ENCODE measurements at regions not wholly inside any gene's neighbourhood (a gene's known extent, or its start where the extent isn't known, plus 50 kb on each side); places are given as distances from the start of the nearest gene placed in this dataset.

- H3K36me3 ChIP-seq (ENCODE audit: insufficient read depth, low read length) = no peaks in the 10 kb centered on the region
- H3K9me2 ChIP-seq (ENCODE audit: insufficient read depth, low read length) = no peaks in the 10 kb centered on the region
- H3K4me2 ChIP-seq (ENCODE audit: low read length) = no peak overlapping the region
- H4K20me1 ChIP-seq (ENCODE audit: insufficient read depth, low read length) = no peaks in the 10 kb centered on the region
- no peak for TF ChIP-seq CTCF (conservative IDR thresholded peaks at IDR 0.05; ENCODE audit: low read length)
- no peak for TF ChIP-seq EZH2phosphoT487 (IDR thresholded peaks at IDR 0.05; ENCODE audit: borderline replicate concordance, low read depth, low read length)
- no peak overlapping the region for H3K4me3 ChIP-seq (ENCODE audit: low read depth, low read length, poor library complexity, severe bottlenecking)
- H3K79me2 ChIP-seq (ENCODE audit: insufficient read depth, low read depth, low read length) = no peaks in the 10 kb centered on the region
- BruUV-seq (replicated peaks) = no TSS peak
- CTCF ChIA-PET (ENCODE audit: unreplicated experiment) = no interaction called here
- H3K9me3 ChIP-seq (ENCODE audit: low read length) = no peaks in the 10 kb centered on the region
- no peak overlapping the region for H3K27ac ChIP-seq (ENCODE audit: low read depth, low read length, poor library complexity, severe bottlenecking)
- intact Hi-C loops (cut with micrococcal nuclease; ENCODE audit: unreplicated experiment) = no loop called here
- H2AFZ ChIP-seq (ENCODE audit: low read length) = no peak overlapping the region
- POLR2A ChIA-PET = interaction anchor here (0.6 kb wide), 1 partner anchor 14 kb away, joined by 3 read pairs; no protein-coding TSS in a partner anchor
- no peak for DNase-seq (ENCODE audit: low spot score)
- H3K4me1 ChIP-seq (ENCODE audit: insufficient read depth, low read length, poor library complexity, severe bottlenecking) = no peaks in the 10 kb centered on the region
Measured at GRCh38 chr10:69692267-69692666, 62.2 kb downstream of the FAM241B start.

GRCh38 chr10:69692891-69693290, 62.8 kb downstream of the FAM241B start:
- DNase-seq (ENCODE audit: low spot score) = no peak
- intact Hi-C loops (cut with micrococcal nuclease; ENCODE audit: unreplicated experiment) = no loop called here
- no peaks in the 10 kb centered on the region for H3K9me2 ChIP-seq (ENCODE audit: insufficient read depth, low read length)
- no peak overlapping the region for H3K27ac ChIP-seq (ENCODE audit: low read depth, low read length, poor library complexity, severe bottlenecking)
- no peaks in the 10 kb centered on the region for H3K4me1 ChIP-seq (ENCODE audit: insufficient read depth, low read length, poor library complexity, severe bottlenecking)
- no peaks in the 10 kb centered on the region for H3K36me3 ChIP-seq (ENCODE audit: insufficient read depth, low read length)
- no TSS peak for BruUV-seq (replicated peaks)
- no peaks in the 10 kb centered on the region for H3K9me3 ChIP-seq (ENCODE audit: low read length)
- ChIA-PET CTCF (ENCODE audit: unreplicated experiment) (no interaction called here), POLR2A (interaction anchor here (0.5 kb wide), 1 partner anchor 287 kb away, joined by 3 read pairs; no protein-coding TSS in a partner anchor)
- no peak overlapping the region for H2AFZ ChIP-seq (ENCODE audit: low read length)
- no peaks in the 10 kb centered on the region for H3K79me2 ChIP-seq (ENCODE audit: insufficient read depth, low read depth, low read length)
- TF ChIP-seq EZH2phosphoT487 (IDR thresholded peaks at IDR 0.05; ENCODE audit: borderline replicate concordance, low read depth, low read length) = no peak
- TF ChIP-seq CTCF (conservative IDR thresholded peaks at IDR 0.05; ENCODE audit: low read length) = no peak
- no peaks in the 10 kb centered on the region for H4K20me1 ChIP-seq (ENCODE audit: insufficient read depth, low read length)
- no peak overlapping the region for H3K4me3 ChIP-seq (ENCODE audit: low read depth, low read length, poor library complexity, severe bottlenecking)
- no peak overlapping the region for H3K4me2 ChIP-seq (ENCODE audit: low read length)

GRCh38 chr10:69693886-69694285, 63.8 kb downstream of the FAM241B start:
- no peak for DNase-seq (ENCODE audit: low spot score)
- no peaks in the 10 kb centered on the region for H3K4me1 ChIP-seq (ENCODE audit: insufficient read depth, low read length, poor library complexity, severe bottlenecking)
- ChIA-PET POLR2A (interaction anchor here (0.7 kb wide), 1 partner anchor 14 kb away, joined by 4 read pairs; no protein-coding TSS in a partner anchor), CTCF (ENCODE audit: unreplicated experiment) (no interaction called here)
- H4K20me1 ChIP-seq (ENCODE audit: insufficient read depth, low read length) = no peaks in the 10 kb centered on the region
- TF ChIP-seq CTCF (conservative IDR thresholded peaks at IDR 0.05; ENCODE audit: low read length) = no peak
- TF ChIP-seq EZH2phosphoT487 (IDR thresholded peaks at IDR 0.05; ENCODE audit: borderline replicate concordance, low read depth, low read length) = no peak
- intact Hi-C loops (cut with micrococcal nuclease; ENCODE audit: unreplicated experiment) = no loop called here
- H3K27ac ChIP-seq (ENCODE audit: low read depth, low read length, poor library complexity, severe bottlenecking) = no peak overlapping the region
- no peaks in the 10 kb centered on the region for H3K79me2 ChIP-seq (ENCODE audit: insufficient read depth, low read depth, low read length)
- no peaks in the 10 kb centered on the region for H3K9me3 ChIP-seq (ENCODE audit: low read length)
- no peaks in the 10 kb centered on the region for H3K36me3 ChIP-seq (ENCODE audit: insufficient read depth, low read length)
- no peak overlapping the region for H3K4me3 ChIP-seq (ENCODE audit: low read depth, low read length, poor library complexity, severe bottlenecking)
- H3K4me2 ChIP-seq (ENCODE audit: low read length) = no peak overlapping the region
- no peak overlapping the region for H2AFZ ChIP-seq (ENCODE audit: low read length)
- no peaks in the 10 kb centered on the region for H3K9me2 ChIP-seq (ENCODE audit: insufficient read depth, low read length)
- no TSS peak for BruUV-seq (replicated peaks)

Data from OCI-LY7 (cell line).